Loucy (cell line): ENCODE measurements at regions not wholly inside any gene's neighbourhood (a gene's known extent, or its start where the extent isn't known, plus 50 kb on each side); places are given as distances from the start of the nearest gene placed in this dataset.

Experiments
- EZH2phosphoT487 ChIP-seq: fragments of 200-600 bp; IDR thresholded peaks from 2 replicates; pipeline ENCODE4 v1.6.1; 2018; ENCODE audit warnings: antibody characterized with exemption, mild to moderate bottlenecking, moderate library complexity, borderline replicate concordance
- TF ChIP-seq, protein P1 (sequence below): fragments of 200-600 bp; sonication (generic); conservative IDR thresholded peaks from 2 replicates; pipeline ENCODE4 v1.5.1; 2014; ENCODE audit warnings: mild to moderate bottlenecking, antibody characterized with exemption, low read length

DNA sequence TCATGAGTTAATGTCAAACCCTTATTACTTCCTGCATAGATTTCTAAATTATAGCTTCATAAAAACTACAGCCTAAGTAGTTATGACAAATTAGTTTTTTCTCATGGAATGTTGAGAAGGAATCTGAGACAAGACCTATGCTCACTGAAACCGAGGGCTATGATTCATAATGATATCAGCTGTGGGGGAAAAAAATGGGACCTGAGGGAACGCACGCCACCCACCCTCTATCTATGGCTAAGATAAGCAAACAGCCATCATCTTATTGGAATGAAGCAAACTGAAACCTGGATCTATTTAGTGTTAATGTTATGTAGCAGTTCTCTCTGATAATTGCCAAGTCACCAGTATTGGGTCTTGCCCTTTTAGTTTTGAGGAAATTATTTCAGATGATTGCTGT is 906.9 kb upstream of the RAG2 start:
- TF ChIP-seq, protein P1, sequence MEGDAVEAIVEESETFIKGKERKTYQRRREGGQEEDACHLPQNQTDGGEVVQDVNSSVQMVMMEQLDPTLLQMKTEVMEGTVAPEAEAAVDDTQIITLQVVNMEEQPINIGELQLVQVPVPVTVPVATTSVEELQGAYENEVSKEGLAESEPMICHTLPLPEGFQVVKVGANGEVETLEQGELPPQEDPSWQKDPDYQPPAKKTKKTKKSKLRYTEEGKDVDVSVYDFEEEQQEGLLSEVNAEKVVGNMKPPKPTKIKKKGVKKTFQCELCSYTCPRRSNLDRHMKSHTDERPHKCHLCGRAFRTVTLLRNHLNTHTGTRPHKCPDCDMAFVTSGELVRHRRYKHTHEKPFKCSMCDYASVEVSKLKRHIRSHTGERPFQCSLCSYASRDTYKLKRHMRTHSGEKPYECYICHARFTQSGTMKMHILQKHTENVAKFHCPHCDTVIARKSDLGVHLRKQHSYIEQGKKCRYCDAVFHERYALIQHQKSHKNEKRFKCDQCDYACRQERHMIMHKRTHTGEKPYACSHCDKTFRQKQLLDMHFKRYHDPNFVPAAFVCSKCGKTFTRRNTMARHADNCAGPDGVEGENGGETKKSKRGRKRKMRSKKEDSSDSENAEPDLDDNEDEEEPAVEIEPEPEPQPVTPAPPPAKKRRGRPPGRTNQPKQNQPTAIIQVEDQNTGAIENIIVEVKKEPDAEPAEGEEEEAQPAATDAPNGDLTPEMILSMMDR, result no peak
- no peak for TF ChIP-seq EZH2phosphoT487
